ENCODE measurements at regions not wholly inside any gene's neighbourhood (a gene's known extent, or its start where the extent isn't known, plus 50 kb on each side); places are given as distances from the start of the nearest gene placed in this dataset.

- no peak for DNase-seq (ENCODE audit: extremely low spot score)
- ChIA-PET POLR2A (no interaction called here), CTCF (no interaction called here)
- TF ChIP-seq CTBP1 (IDR thresholded peaks at IDR 0.05; ENCODE audit: borderline replicate concordance) (no peak), ARNT (IDR thresholded peaks at IDR 0.05) (no peak), PKNOX1 (IDR thresholded peaks at IDR 0.05) (no peak), BHLHE40 (IDR thresholded peaks at IDR 0.05; ENCODE audit: borderline replicate concordance) (no peak), FOXA1 (IDR thresholded peaks at IDR 0.05) (no peak), NFRKB (IDR thresholded peaks at IDR 0.05) (no peak), FOXK2 (IDR thresholded peaks at IDR 0.05) (no peak), FOXM1 (IDR thresholded peaks at IDR 0.05; ENCODE audit: borderline replicate concordance) (no peak), L3MBTL2 (conservative IDR thresholded peaks at IDR 0.05) (no peak), LEF1 (IDR thresholded peaks at IDR 0.05; ENCODE audit: borderline replicate concordance) (no peak), TARDBP (IDR thresholded peaks at IDR 0.05) (no peak), SP1 (IDR thresholded peaks at IDR 0.05) (no peak), ZNF384 (IDR thresholded peaks at IDR 0.05) (no peak), ELF4 (IDR thresholded peaks at IDR 0.05) (no peak), HDGF (IDR thresholded peaks at IDR 0.05; ENCODE audit: borderline replicate concordance) (no peak), SUZ12 (IDR thresholded peaks at IDR 0.05) (no peak)
Observed at GRCh38 chr1:30130099-30130498, 593.3 kb downstream of the MATN1 start.

DNA sequence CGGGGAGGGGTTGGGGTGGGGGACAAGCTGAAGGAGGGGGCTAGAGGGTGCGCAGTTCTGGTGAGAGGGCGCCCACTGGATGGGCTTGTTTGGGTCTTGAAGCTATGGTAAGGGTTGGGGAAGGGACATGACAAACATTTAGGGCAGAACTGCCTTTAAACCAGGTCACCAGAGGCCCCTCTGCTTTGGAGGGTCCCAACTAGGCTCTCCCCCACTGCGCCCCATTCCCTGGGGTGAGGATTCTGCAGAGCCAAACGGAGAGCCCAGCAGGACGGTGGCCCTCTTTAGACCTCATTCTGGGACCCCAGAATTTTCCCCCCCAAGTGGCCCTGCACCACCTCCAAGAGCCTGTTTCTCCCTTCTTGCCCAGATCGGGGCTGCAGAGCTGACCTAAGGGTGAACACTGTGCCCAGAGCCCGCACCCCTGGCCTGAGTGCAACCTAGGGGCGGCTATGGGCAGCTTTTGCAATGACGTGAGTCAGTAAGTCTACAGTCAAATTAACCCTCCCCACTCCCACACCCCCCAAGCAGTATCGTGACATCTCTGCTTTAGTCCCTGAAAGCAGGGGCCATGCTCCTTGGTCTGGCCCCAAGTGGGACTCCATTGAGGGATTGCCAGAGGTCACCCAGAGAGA lies 593.8 kb downstream of the MATN1 start:
- CTCF ChIA-PET = no interaction called here
- no peak for TF ChIP-seq BHLHE40 (IDR thresholded peaks at IDR 0.05; ENCODE audit: borderline replicate concordance)
- TF ChIP-seq ELF4 (IDR thresholded peaks at IDR 0.05) = no peak
- no peak for TF ChIP-seq ZNF384 (IDR thresholded peaks at IDR 0.05)
- TF ChIP-seq SP1 (IDR thresholded peaks at IDR 0.05) = no peak
- no peak for TF ChIP-seq ARNT (IDR thresholded peaks at IDR 0.05)
- TF ChIP-seq TARDBP (IDR thresholded peaks at IDR 0.05) = no peak
- TF ChIP-seq PKNOX1 (IDR thresholded peaks at IDR 0.05) = no peak
- TF ChIP-seq FOXK2 (IDR thresholded peaks at IDR 0.05) = no peak
- POLR2A ChIA-PET = no interaction called here
- no peak for DNase-seq (ENCODE audit: extremely low spot score)

DNA sequence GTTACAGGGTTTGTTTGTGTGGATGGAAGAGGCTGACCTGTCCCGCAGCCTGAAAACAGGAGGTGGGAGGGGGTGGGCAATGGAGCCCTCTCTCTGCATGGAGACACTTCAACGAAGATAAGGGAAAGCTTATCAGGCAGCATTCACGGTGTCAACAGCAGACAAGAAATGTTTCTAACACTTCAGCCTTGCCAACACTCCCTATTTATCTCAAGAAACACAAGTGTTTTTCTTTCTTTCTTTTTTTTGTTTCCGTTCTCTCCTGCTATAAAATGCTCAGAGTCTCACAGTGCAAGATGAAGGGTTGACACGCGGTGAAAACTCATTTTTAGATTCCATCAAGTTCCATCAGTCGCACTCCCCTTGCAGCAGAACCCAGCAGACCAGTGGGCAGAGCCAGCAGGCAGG lies 594.4 kb downstream of the MATN1 start:
- DNase-seq (ENCODE audit: extremely low spot score) = no peak
- POLR2A ChIA-PET = no interaction called here
- TF ChIP-seq CTBP1 (IDR thresholded peaks at IDR 0.05; ENCODE audit: borderline replicate concordance) (no peak), ELF4 (IDR thresholded peaks at IDR 0.05) (no peak), HDGF (IDR thresholded peaks at IDR 0.05; ENCODE audit: borderline replicate concordance) (no peak), FOXA1 (IDR thresholded peaks at IDR 0.05) (no peak), LEF1 (IDR thresholded peaks at IDR 0.05; ENCODE audit: borderline replicate concordance) (no peak), TARDBP (IDR thresholded peaks at IDR 0.05) (no peak), FOXM1 (IDR thresholded peaks at IDR 0.05; ENCODE audit: borderline replicate concordance) (no peak), FOXK2 (IDR thresholded peaks at IDR 0.05) (no peak), PKNOX1 (IDR thresholded peaks at IDR 0.05) (no peak)
- CTCF ChIA-PET = no interaction called here

GRCh38 chr1:30126848-30127247 lies 596.5 kb downstream of the MATN1 start:
- no peak for TF ChIP-seq BHLHE40 (IDR thresholded peaks at IDR 0.05; ENCODE audit: borderline replicate concordance)
- no peak for TF ChIP-seq ELF4 (IDR thresholded peaks at IDR 0.05)
- no peak for TF ChIP-seq PKNOX1 (IDR thresholded peaks at IDR 0.05)
- no peak for TF ChIP-seq ARNT (IDR thresholded peaks at IDR 0.05)
- no peak for TF ChIP-seq FOXA1 (IDR thresholded peaks at IDR 0.05)
- no peak for TF ChIP-seq L3MBTL2 (conservative IDR thresholded peaks at IDR 0.05)
- no peak for TF ChIP-seq TARDBP (IDR thresholded peaks at IDR 0.05)
- TF ChIP-seq FOXK2 (IDR thresholded peaks at IDR 0.05) = no peak
- TF ChIP-seq HDGF (IDR thresholded peaks at IDR 0.05; ENCODE audit: borderline replicate concordance) = no peak
- no peak for TF ChIP-seq NFRKB (IDR thresholded peaks at IDR 0.05)
- TF ChIP-seq SP1 (IDR thresholded peaks at IDR 0.05) = no peak
- no peak for TF ChIP-seq FOXM1 (IDR thresholded peaks at IDR 0.05; ENCODE audit: borderline replicate concordance)
- TF ChIP-seq LEF1 (IDR thresholded peaks at IDR 0.05; ENCODE audit: borderline replicate concordance) = no peak
- TF ChIP-seq ZNF384 (IDR thresholded peaks at IDR 0.05) = no peak
- TF ChIP-seq CTBP1 (IDR thresholded peaks at IDR 0.05; ENCODE audit: borderline replicate concordance) = no peak
- POLR2A ChIA-PET = no interaction called here
- CTCF ChIA-PET = no interaction called here
- no peak for DNase-seq (ENCODE audit: extremely low spot score)

DNA sequence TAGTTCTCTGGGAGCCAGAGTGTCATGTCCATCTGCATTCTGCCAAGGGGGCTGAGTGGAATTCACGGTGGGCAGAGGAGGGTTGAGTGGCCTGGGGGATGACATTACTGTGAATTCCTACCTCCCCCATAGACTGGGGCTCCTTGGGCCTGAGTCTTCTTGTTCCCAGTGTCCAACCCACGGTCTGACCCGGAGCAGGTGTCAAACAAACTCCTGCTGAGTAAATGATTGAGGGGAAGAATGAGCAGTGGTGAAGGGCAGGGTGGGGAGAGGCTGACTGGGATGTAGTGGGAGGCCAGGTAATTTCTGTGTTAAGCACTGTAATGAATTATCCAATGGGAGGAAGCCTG lies 597.6 kb downstream of the MATN1 start:
- ChIA-PET CTCF (no interaction called here), POLR2A (no interaction called here)
- DNase-seq (ENCODE audit: extremely low spot score) = no peak
- TF ChIP-seq ZNF384 (IDR thresholded peaks at IDR 0.05) (no peak), SUZ12 (IDR thresholded peaks at IDR 0.05) (no peak), FOXM1 (IDR thresholded peaks at IDR 0.05; ENCODE audit: borderline replicate concordance) (no peak), TARDBP (IDR thresholded peaks at IDR 0.05) (no peak), SP1 (IDR thresholded peaks at IDR 0.05) (no peak), LEF1 (IDR thresholded peaks at IDR 0.05; ENCODE audit: borderline replicate concordance) (no peak), CTBP1 (IDR thresholded peaks at IDR 0.05; ENCODE audit: borderline replicate concordance) (no peak), ELF4 (IDR thresholded peaks at IDR 0.05) (no peak), NFRKB (IDR thresholded peaks at IDR 0.05) (no peak), FOXA1 (IDR thresholded peaks at IDR 0.05) (no peak), PKNOX1 (IDR thresholded peaks at IDR 0.05) (no peak), FOXK2 (IDR thresholded peaks at IDR 0.05) (no peak), HDGF (IDR thresholded peaks at IDR 0.05; ENCODE audit: borderline replicate concordance) (no peak), ARNT (IDR thresholded peaks at IDR 0.05) (no peak), L3MBTL2 (conservative IDR thresholded peaks at IDR 0.05) (no peak), BHLHE40 (IDR thresholded peaks at IDR 0.05; ENCODE audit: borderline replicate concordance) (no peak)
